ENCODE measurements at regions not wholly inside any gene's neighbourhood (a gene's known extent, or its start where the extent isn't known, plus 50 kb on each side); places are given as distances from the start of the nearest gene placed in this dataset.

DNA sequence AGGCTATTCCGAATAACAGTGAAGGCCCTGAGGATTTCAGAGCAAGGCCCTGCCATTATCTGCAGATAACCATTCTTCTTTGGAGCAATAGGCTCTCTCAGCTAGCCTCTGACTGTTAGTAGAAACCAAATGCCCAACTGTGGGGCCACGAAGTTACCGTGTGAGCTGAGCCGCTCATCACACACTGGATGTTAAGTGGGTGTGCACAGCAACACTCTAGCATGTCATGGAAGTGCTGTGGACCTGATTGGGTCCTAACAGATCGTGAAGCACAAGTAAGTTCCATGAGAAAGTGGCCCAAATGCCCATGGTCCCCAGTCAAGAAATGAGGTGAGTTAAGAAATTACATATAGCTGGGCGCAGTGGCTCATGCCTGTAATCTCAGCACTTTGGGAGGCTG, 190.4 kb downstream of the ALG10 start:
- 88% methylated on average over 6 of the region's 6 CpGs for WGBS
- H3K4me3 ChIP-seq (ENCODE audit: low read depth in 1 of 3, low read length in 3 of 3): no peak overlapping the region
- H3K9ac ChIP-seq (ENCODE audit: low read depth in 1 of 2, low read length in 2 of 2): no peak overlapping the region
- no peaks in the 10 kb centered on the region for H3K4me1 ChIP-seq (ENCODE audit: control insufficient read depth in 4 of 4, insufficient read depth in 4 of 4, low read length in 3 of 4)
- no peaks in the 10 kb centered on the region for H3K27me3 ChIP-seq (ENCODE audit: control insufficient read depth in 4 of 4, insufficient read depth in 4 of 4, low read length in 3 of 4)
- H3K9me3 ChIP-seq (ENCODE audit: control insufficient read depth in 4 of 4, low read length in 3 of 4): no peaks in the 10 kb centered on the region
- DNase-seq (ENCODE audit: low spot score): no peak
- H3K36me3 ChIP-seq (ENCODE audit: control insufficient read depth in 4 of 4, insufficient read depth in 3 of 4, low read depth in 1 of 4, low read length in 3 of 4): no peaks in the 10 kb centered on the region
- no peak for TF ChIP-seq YY1 (IDR thresholded peaks at IDR 0.05)
- TF ChIP-seq NR2F2 (IDR thresholded peaks at IDR 0.05): no peak
- no peak for TF ChIP-seq RAD21 (IDR thresholded peaks at IDR 0.05)
- no peak for TF ChIP-seq GABPA (IDR thresholded peaks at IDR 0.05 in 1 of 2, conservative IDR thresholded peaks at IDR 0.05 in 1 of 2)
- TF ChIP-seq, protein P1, sequence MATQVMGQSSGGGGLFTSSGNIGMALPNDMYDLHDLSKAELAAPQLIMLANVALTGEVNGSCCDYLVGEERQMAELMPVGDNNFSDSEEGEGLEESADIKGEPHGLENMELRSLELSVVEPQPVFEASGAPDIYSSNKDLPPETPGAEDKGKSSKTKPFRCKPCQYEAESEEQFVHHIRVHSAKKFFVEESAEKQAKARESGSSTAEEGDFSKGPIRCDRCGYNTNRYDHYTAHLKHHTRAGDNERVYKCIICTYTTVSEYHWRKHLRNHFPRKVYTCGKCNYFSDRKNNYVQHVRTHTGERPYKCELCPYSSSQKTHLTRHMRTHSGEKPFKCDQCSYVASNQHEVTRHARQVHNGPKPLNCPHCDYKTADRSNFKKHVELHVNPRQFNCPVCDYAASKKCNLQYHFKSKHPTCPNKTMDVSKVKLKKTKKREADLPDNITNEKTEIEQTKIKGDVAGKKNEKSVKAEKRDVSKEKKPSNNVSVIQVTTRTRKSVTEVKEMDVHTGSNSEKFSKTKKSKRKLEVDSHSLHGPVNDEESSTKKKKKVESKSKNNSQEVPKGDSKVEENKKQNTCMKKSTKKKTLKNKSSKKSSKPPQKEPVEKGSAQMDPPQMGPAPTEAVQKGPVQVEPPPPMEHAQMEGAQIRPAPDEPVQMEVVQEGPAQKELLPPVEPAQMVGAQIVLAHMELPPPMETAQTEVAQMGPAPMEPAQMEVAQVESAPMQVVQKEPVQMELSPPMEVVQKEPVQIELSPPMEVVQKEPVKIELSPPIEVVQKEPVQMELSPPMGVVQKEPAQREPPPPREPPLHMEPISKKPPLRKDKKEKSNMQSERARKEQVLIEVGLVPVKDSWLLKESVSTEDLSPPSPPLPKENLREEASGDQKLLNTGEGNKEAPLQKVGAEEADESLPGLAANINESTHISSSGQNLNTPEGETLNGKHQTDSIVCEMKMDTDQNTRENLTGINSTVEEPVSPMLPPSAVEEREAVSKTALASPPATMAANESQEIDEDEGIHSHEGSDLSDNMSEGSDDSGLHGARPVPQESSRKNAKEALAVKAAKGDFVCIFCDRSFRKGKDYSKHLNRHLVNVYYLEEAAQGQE (IDR thresholded peaks at IDR 0.05): no peak
- TF ChIP-seq SP1 (IDR thresholded peaks at IDR 0.05): no peak
- TF ChIP-seq, protein P2, sequence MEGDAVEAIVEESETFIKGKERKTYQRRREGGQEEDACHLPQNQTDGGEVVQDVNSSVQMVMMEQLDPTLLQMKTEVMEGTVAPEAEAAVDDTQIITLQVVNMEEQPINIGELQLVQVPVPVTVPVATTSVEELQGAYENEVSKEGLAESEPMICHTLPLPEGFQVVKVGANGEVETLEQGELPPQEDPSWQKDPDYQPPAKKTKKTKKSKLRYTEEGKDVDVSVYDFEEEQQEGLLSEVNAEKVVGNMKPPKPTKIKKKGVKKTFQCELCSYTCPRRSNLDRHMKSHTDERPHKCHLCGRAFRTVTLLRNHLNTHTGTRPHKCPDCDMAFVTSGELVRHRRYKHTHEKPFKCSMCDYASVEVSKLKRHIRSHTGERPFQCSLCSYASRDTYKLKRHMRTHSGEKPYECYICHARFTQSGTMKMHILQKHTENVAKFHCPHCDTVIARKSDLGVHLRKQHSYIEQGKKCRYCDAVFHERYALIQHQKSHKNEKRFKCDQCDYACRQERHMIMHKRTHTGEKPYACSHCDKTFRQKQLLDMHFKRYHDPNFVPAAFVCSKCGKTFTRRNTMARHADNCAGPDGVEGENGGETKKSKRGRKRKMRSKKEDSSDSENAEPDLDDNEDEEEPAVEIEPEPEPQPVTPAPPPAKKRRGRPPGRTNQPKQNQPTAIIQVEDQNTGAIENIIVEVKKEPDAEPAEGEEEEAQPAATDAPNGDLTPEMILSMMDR (IDR thresholded peaks at IDR 0.05; ENCODE audit: low read depth, low read length, missing input control): no peak
- TF ChIP-seq FOXA2 (IDR thresholded peaks at IDR 0.05): no peak
- no peak for TF ChIP-seq HNF4A (conservative IDR thresholded peaks at IDR 0.05)
- TF ChIP-seq, protein P3, sequence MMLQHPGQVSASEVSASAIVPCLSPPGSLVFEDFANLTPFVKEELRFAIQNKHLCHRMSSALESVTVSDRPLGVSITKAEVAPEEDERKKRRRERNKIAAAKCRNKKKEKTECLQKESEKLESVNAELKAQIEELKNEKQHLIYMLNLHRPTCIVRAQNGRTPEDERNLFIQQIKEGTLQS (IDR thresholded peaks at IDR 0.05): no peak
- TF ChIP-seq, protein P4, sequence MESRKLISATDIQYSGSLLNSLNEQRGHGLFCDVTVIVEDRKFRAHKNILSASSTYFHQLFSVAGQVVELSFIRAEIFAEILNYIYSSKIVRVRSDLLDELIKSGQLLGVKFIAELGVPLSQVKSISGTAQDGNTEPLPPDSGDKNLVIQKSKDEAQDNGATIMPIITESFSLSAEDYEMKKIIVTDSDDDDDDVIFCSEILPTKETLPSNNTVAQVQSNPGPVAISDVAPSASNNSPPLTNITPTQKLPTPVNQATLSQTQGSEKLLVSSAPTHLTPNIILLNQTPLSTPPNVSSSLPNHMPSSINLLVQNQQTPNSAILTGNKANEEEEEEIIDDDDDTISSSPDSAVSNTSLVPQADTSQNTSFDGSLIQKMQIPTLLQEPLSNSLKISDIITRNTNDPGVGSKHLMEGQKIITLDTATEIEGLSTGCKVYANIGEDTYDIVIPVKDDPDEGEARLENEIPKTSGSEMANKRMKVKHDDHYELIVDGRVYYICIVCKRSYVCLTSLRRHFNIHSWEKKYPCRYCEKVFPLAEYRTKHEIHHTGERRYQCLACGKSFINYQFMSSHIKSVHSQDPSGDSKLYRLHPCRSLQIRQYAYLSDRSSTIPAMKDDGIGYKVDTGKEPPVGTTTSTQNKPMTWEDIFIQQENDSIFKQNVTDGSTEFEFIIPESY (IDR thresholded peaks at IDR 0.05): no peak
- TF ChIP-seq FOXA1 (IDR thresholded peaks at IDR 0.05): no peak
- TF ChIP-seq RXRA (IDR thresholded peaks at IDR 0.05): no peak
- H3K27ac ChIP-seq (ENCODE audit: low read depth in 1 of 2, low read length in 2 of 2): no peak overlapping the region

DNA sequence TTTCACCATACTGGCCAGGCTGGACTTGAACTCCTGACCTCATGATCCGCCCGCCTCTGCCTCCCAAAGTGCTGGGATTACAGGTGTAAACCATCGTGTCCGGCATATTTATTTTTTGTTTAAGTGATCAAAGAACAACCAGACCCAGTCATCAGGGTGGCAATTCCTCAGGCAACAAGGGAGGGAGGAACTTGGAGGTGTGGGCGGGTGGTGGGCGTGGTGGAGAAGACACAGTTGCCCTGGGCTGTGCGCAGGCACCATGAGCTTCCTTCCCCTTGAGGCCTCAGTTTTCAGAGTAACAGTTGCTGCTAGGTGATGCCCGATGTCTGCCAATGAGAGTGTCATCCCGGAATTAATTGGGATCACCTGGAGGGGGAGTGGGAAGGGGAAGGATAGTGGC, 191.7 kb downstream of the ALG10 start:
- no peaks in the 10 kb centered on the region for H3K9me3 ChIP-seq (ENCODE audit: control insufficient read depth in 4 of 4, low read length in 3 of 4)
- no peak overlapping the region for H3K27ac ChIP-seq (ENCODE audit: low read depth in 1 of 2, low read length in 2 of 2)
- WGBS: 92% methylated on average over 9 of the region's 9 CpGs
- peaks cover 0 to 8% (median under 1%) of the 10 kb centered on the region in 4 donors for H3K4me1 ChIP-seq (ENCODE audit: control insufficient read depth in 4 of 4, insufficient read depth in 4 of 4, low read length in 3 of 4)
- no peak for DNase-seq (ENCODE audit: low spot score)
- H3K36me3 ChIP-seq (ENCODE audit: control insufficient read depth in 4 of 4, insufficient read depth in 3 of 4, low read depth in 1 of 4, low read length in 3 of 4): no peaks in the 10 kb centered on the region
- no peaks in the 10 kb centered on the region for H3K27me3 ChIP-seq (ENCODE audit: control insufficient read depth in 4 of 4, insufficient read depth in 4 of 4, low read length in 3 of 4)
- no peak overlapping the region for H3K9ac ChIP-seq (ENCODE audit: low read depth in 1 of 2, low read length in 2 of 2)
- no peak overlapping the region for H3K4me3 ChIP-seq (ENCODE audit: low read depth in 1 of 3, low read length in 3 of 3)
- TF ChIP-seq, protein P3 (IDR thresholded peaks at IDR 0.05): no peak
- TF ChIP-seq RAD21 (IDR thresholded peaks at IDR 0.05): no peak
- no peak for TF ChIP-seq NR2F2 (IDR thresholded peaks at IDR 0.05)
- no peak for TF ChIP-seq TAF1 (conservative IDR thresholded peaks at IDR 0.05)
- no peak for TF ChIP-seq GABPA (IDR thresholded peaks at IDR 0.05 in 1 of 2, conservative IDR thresholded peaks at IDR 0.05 in 1 of 2)
- TF ChIP-seq, protein P4 (IDR thresholded peaks at IDR 0.05): no peak
- no peak for TF ChIP-seq RXRA (IDR thresholded peaks at IDR 0.05)
- TF ChIP-seq HNF4A (conservative IDR thresholded peaks at IDR 0.05): no peak
- no peak for TF ChIP-seq JUND (IDR thresholded peaks at IDR 0.05)
- TF ChIP-seq YY1 (IDR thresholded peaks at IDR 0.05): no peak
- no peak for TF ChIP-seq SP1 (IDR thresholded peaks at IDR 0.05)
- no peak for TF ChIP-seq FOXA1 (IDR thresholded peaks at IDR 0.05)
- no peak for TF ChIP-seq FOXA2 (IDR thresholded peaks at IDR 0.05)
- TF ChIP-seq, protein P2 (IDR thresholded peaks at IDR 0.05; ENCODE audit: low read depth, low read length, missing input control): no peak
- no peak for TF ChIP-seq EGR1 (IDR thresholded peaks at IDR 0.05; ENCODE audit: low read depth in 2 of 2)
- TF ChIP-seq HNF4G (IDR thresholded peaks at IDR 0.05): no peak
